ENCODE measurements at regions not wholly inside any gene's neighbourhood (a gene's known extent, or its start where the extent isn't known, plus 50 kb on each side); places are given as distances from the start of the nearest gene placed in this dataset.
"Not testable (repeated sequence)": the region's sequence is repeated elsewhere in the genome, so short reads cannot be mapped to it uniquely, and the experiment has no call there.

DNA sequence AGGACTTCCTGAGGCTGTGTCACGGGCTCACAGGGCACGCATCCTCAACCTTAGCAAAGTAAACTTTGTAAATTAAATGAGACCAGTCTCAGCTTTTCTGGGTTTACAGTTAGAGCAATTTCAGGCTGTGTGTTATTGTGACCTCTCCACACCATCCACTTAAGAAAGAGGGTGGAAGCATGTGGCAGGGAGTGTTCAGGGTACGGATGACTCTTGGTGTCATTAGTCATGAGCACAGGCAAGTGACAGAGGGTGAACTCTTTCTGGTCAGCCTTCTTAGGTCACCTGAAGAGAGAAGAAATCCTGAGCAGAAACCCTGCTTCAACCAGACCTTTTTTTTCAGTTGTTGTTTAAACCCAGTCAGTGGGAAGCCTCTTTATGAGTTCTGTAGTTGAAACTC, 207.9 kb downstream of the ICOS start:
- no peaks in the 10 kb centered on the region for H4K20me1 ChIP-seq (ENCODE audit: control insufficient read depth, insufficient read depth, low read depth, low read length)
- H3K4me2 ChIP-seq (ENCODE audit: low read length): no peak overlapping the region
- no peaks in the 10 kb centered on the region for H3K9me2 ChIP-seq (replicated peaks; ENCODE audit: control insufficient read depth, low read length)
- no peaks in the 10 kb centered on the region for H3K36me3 ChIP-seq (ENCODE audit: control insufficient read depth, low read length)
- H3K4me1 ChIP-seq (ENCODE audit: control insufficient read depth, low read length): peaks cover 4% of the 10 kb centered on the region; the same call in 1 of the 2 replicates
- H3K27ac ChIP-seq (ENCODE audit: low read depth, low read length): no peak overlapping the region
- H3K27me3 ChIP-seq (ENCODE audit: control insufficient read depth, low read length): no peaks in the 10 kb centered on the region
- H3F3A ChIP-seq (ENCODE audit: control insufficient read depth, insufficient read depth): no peaks in the 10 kb centered on the region
- no peaks in the 10 kb centered on the region for H3K9me3 ChIP-seq (ENCODE audit: control insufficient read depth, insufficient read depth, low read length)
- no peak for TF ChIP-seq EZH2phosphoT487 (IDR thresholded peaks at IDR 0.05; ENCODE audit: borderline replicate concordance, low read length)
- TF ChIP-seq, protein P1, sequence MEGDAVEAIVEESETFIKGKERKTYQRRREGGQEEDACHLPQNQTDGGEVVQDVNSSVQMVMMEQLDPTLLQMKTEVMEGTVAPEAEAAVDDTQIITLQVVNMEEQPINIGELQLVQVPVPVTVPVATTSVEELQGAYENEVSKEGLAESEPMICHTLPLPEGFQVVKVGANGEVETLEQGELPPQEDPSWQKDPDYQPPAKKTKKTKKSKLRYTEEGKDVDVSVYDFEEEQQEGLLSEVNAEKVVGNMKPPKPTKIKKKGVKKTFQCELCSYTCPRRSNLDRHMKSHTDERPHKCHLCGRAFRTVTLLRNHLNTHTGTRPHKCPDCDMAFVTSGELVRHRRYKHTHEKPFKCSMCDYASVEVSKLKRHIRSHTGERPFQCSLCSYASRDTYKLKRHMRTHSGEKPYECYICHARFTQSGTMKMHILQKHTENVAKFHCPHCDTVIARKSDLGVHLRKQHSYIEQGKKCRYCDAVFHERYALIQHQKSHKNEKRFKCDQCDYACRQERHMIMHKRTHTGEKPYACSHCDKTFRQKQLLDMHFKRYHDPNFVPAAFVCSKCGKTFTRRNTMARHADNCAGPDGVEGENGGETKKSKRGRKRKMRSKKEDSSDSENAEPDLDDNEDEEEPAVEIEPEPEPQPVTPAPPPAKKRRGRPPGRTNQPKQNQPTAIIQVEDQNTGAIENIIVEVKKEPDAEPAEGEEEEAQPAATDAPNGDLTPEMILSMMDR (IDR thresholded peaks at IDR 0.05; ENCODE audit: low read depth, low read length, poor library complexity, severe bottlenecking): no peak
- H3K4me3 ChIP-seq (ENCODE audit: low read length): no peak overlapping the region
- no peaks in the 10 kb centered on the region for H3K79me2 ChIP-seq (ENCODE audit: control insufficient read depth, low read length)

DNA sequence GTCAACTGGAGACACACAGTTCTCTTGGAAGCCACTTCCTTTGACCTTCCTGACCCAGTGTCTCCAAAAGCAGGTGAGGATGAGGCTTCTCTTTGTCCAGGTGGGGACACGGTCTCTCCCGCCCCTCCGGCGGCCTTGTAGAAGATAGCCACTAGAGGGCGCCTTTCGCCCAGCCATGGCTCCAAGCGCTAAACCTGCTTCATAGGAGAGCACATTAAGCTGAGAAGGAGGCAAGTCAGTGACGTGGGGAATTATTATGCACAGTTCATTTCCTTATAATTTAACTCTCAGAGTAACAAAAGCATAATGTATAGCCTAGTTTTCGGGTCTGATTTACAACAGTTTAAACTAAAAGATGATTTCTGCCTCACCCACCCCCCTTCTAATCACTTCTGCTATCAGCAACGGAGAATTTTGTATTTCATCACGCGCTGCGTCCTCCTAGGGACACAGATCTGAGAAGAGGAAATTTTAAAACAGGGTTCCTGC, 208.7 kb downstream of the ICOS start:
- H3K79me2 ChIP-seq (ENCODE audit: control insufficient read depth, low read length): no peaks in the 10 kb centered on the region
- H3K9me2 ChIP-seq (replicated peaks; ENCODE audit: control insufficient read depth, low read length): no peaks in the 10 kb centered on the region
- H3K27ac ChIP-seq (ENCODE audit: low read depth, low read length): no peak overlapping the region
- no peaks in the 10 kb centered on the region for H3K9me3 ChIP-seq (ENCODE audit: control insufficient read depth, insufficient read depth, low read length)
- no peaks in the 10 kb centered on the region for H4K20me1 ChIP-seq (ENCODE audit: control insufficient read depth, insufficient read depth, low read depth, low read length)
- no peaks in the 10 kb centered on the region for H3K27me3 ChIP-seq (ENCODE audit: control insufficient read depth, low read length)
- no peaks in the 10 kb centered on the region for H3K36me3 ChIP-seq (ENCODE audit: control insufficient read depth, low read length)
- peak overlapping the region; percentile 69 for H3K4me3 ChIP-seq (ENCODE audit: low read length)
- TF ChIP-seq, protein P1 (IDR thresholded peaks at IDR 0.05; ENCODE audit: low read depth, low read length, poor library complexity, severe bottlenecking): peak; percentile 93
- no peak for TF ChIP-seq EZH2phosphoT487 (IDR thresholded peaks at IDR 0.05; ENCODE audit: borderline replicate concordance, low read length)
- H3K4me1 ChIP-seq (ENCODE audit: control insufficient read depth, low read length): peaks cover 4% of the 10 kb centered on the region; the same call in 1 of the 2 replicates
- peak overlapping the region; percentile 65 for H3K4me2 ChIP-seq (ENCODE audit: low read length)
- H3F3A ChIP-seq (ENCODE audit: control insufficient read depth, insufficient read depth): no peaks in the 10 kb centered on the region

DNA sequence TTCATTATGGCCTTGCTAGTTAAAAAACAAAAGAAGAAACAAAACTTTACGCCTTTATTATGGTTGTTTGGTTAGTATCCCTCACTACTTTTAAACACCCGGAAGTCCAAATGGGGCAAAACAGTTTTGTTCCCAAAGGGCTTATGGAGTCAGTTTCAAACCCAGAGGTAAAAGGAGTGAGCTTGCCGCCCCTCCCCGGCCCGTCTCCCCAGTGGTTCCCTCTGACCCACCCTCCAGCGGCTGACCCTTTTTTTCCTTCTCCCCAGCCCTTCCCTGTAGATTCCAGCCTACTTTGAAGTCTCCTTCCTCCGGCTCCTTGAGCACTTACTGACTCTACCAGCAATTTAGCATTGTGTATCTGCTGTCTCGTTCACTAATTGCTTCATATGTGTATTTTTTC, 209.2 kb downstream of the ICOS start:
- H3K4me2 ChIP-seq (ENCODE audit: low read length): peak overlapping the region; percentile 65
- no peaks in the 10 kb centered on the region for H3F3A ChIP-seq (ENCODE audit: control insufficient read depth, insufficient read depth)
- TF ChIP-seq, protein P1 (IDR thresholded peaks at IDR 0.05; ENCODE audit: low read depth, low read length, poor library complexity, severe bottlenecking): no peak
- TF ChIP-seq EZH2phosphoT487 (IDR thresholded peaks at IDR 0.05; ENCODE audit: borderline replicate concordance, low read length): no peak
- H3K27me3 ChIP-seq (ENCODE audit: control insufficient read depth, low read length): no peaks in the 10 kb centered on the region
- H3K9me2 ChIP-seq (replicated peaks; ENCODE audit: control insufficient read depth, low read length): no peaks in the 10 kb centered on the region
- H3K27ac ChIP-seq (ENCODE audit: low read depth, low read length): no peak overlapping the region
- peaks cover 4% of the 10 kb centered on the region; the same call in 1 of the 2 replicates for H3K4me1 ChIP-seq (ENCODE audit: control insufficient read depth, low read length)
- H3K9me3 ChIP-seq (ENCODE audit: control insufficient read depth, insufficient read depth, low read length): no peaks in the 10 kb centered on the region
- no peaks in the 10 kb centered on the region for H3K79me2 ChIP-seq (ENCODE audit: control insufficient read depth, low read length)
- no peaks in the 10 kb centered on the region for H3K36me3 ChIP-seq (ENCODE audit: control insufficient read depth, low read length)
- no peaks in the 10 kb centered on the region for H4K20me1 ChIP-seq (ENCODE audit: control insufficient read depth, insufficient read depth, low read depth, low read length)
- H3K4me3 ChIP-seq (ENCODE audit: low read length): peak overlapping the region; percentile 69

DNA sequence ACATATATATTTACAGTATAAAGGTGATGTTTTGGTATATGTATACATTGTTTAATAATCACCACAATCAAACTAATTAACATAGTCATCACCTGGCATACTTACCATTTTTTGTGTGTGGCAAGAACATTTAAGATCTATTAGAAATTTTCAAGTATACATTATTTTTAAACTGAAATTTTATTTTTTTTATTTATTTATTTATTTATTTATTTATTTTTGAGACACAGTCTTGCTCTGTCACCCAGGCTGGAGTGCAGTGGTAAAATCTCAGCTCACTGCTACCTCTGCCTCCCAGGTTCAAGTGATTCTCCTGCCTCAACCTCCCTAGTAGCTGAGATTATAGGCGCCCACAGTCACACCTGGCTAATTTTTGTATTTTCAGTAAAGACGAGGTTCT, 210.5 kb downstream of the ICOS start:
- not testable (repeated sequence) for H3K79me2 ChIP-seq (ENCODE audit: control insufficient read depth, low read length); H3K4me2 ChIP-seq (ENCODE audit: low read length); H3K27ac ChIP-seq (ENCODE audit: low read depth, low read length); H3K9me3 ChIP-seq (ENCODE audit: control insufficient read depth, insufficient read depth, low read length); H3K36me3 ChIP-seq (ENCODE audit: control insufficient read depth, low read length); H3K4me3 ChIP-seq (ENCODE audit: low read length); H3K9me2 ChIP-seq (replicated peaks; ENCODE audit: control insufficient read depth, low read length); H3K27me3 ChIP-seq (ENCODE audit: control insufficient read depth, low read length); H3K4me1 ChIP-seq (ENCODE audit: control insufficient read depth, low read length); H4K20me1 ChIP-seq (ENCODE audit: control insufficient read depth, insufficient read depth, low read depth, low read length); H3F3A ChIP-seq (ENCODE audit: control insufficient read depth, insufficient read depth)

Measured in DOHH2 (cell line).